Stimulated activated CD4-positive, alpha-beta T cell treated with anti-CD3 and anti-CD28 coated beads, TNF-alpha, amount 100 ng/mL, for 48 hours (primary cell): ENCODE measurements at regions not wholly inside any gene's neighbourhood (a gene's known extent, or its start where the extent isn't known, plus 50 kb on each side); places are given as distances from the start of the nearest gene placed in this dataset.

ENCODE experiments used
- DNase-seq, 3 donors: peaks; one replicate each; pipeline ENCODE4 v3.0.0-alpha.2; 2020; ENCODE audit warnings: low read depth in 3 of 3

GRCh38 chr12:31781894-31782540, 53.2 kb upstream of the AMN1 start:
- no peak for DNase-seq

- no peak for DNase-seq
Measured at GRCh38 chr12:31780096-31780495, 51.3 kb upstream of the AMN1 start.

DNA sequence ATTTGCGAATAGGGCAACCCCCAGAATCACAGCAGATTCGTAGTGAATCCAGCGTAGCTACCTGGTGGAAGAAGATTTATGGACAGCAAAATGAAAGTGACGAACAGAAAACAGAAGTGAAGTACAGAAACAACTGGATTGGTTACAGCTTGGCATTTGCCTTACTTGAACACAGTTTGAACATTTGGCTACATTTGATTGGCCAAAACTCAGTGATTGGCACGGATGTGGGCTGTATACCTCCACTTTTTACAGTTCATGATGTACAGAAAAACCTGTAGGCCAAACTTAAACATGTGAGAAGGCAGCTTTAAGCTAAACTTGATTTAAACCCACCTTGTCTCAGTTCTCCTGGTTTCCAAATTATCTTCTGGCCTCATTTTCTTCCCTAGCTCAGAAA, 49.9 kb upstream of the AMN1 start:
- no peak for DNase-seq
